Testis (tissue), 2 donors: ENCODE measurements at regions not wholly inside any gene's neighbourhood (a gene's known extent, or its start where the extent isn't known, plus 50 kb on each side); places are given as distances from the start of the nearest gene placed in this dataset.
"Not testable (repeated sequence)": the region's sequence is repeated elsewhere in the genome, so short reads cannot be mapped to it uniquely, and the experiment has no call there.

Experiments used
- CTCF ChIP-seq, 3 experiments: fragments of 450-650 bp in 2 of 3; fragments of 200-600 bp in 1 of 3; sonication (generic) in 1 of 3; IDR thresholded peaks; one replicate each; pipeline ENCODE4 v1.5.1; 2016 to 2019; ENCODE audit warnings: antibody characterized with exemption in 3 of 3, mild to moderate bottlenecking in 2 of 3, moderate library complexity in 1 of 3
- POLR2A ChIP-seq: fragments of 450-650 bp; IDR thresholded peaks from one replicate; pipeline ENCODE4 v1.6.1; 2017; ENCODE audit warnings: antibody characterized with exemption, mild to moderate bottlenecking, moderate library complexity

- TF ChIP-seq CTCF (IDR thresholded peaks at IDR 0.05); POLR2A: not testable (repeated sequence)
These were observed 966.4 kb upstream of the DEFB115 start for GRCh38 chr20:30291064-30291379.
